Liver (tissue), 7 donors: ENCODE measurements at regions not wholly inside any gene's neighbourhood (a gene's known extent, or its start where the extent isn't known, plus 50 kb on each side); places are given as distances from the start of the nearest gene placed in this dataset.

Experiments
- DNase-seq: peaks from one replicate; pipeline ENCODE4 v3.0.0-alpha.2; 2017; ENCODE audit warnings: low spot score
- H3K27ac ChIP-seq, 2 donors: one replicate each; pipeline ENCODE4 v1.7.0; 2013; ENCODE audit warnings: inconsistent platforms in 2 of 2, low read length in 2 of 2, control low read depth in 1 of 2, low read depth in 1 of 2, mild to moderate bottlenecking in 1 of 2
- H3K27me3 ChIP-seq, 4 donors: one replicate each; pipeline versions ENCODE4 v1.6.1 to v1.7.0; 2013; ENCODE audit warnings: low read length in 3 of 4, inconsistent platforms in 1 of 4, mild to moderate bottlenecking in 1 of 4, moderate library complexity in 1 of 4; ENCODE audit not compliant: control insufficient read depth in 4 of 4, insufficient read depth in 4 of 4
- H3K36me3 ChIP-seq, 4 donors: one replicate each; pipeline versions ENCODE4 v1.6.1 to v1.7.0; 2013; ENCODE audit warnings: low read length in 3 of 4, mild to moderate bottlenecking in 3 of 4, low read depth in 1 of 4, moderate library complexity in 1 of 4; ENCODE audit not compliant: control insufficient read depth in 4 of 4, insufficient read depth in 3 of 4
- H3K4me1 ChIP-seq, 4 donors: one replicate each; pipeline versions ENCODE4 v1.6.1 to v1.7.0; 2013; ENCODE audit warnings: low read length in 3 of 4, mild to moderate bottlenecking in 3 of 4, moderate library complexity in 1 of 4; ENCODE audit not compliant: control insufficient read depth in 4 of 4, insufficient read depth in 4 of 4
- H3K4me3 ChIP-seq, 3 donors: one replicate each; pipeline versions ENCODE4 v1.6.1 to v1.7.0; 2013; ENCODE audit warnings: low read length in 3 of 3, control low read depth in 1 of 3, low read depth in 1 of 3, mild to moderate bottlenecking in 1 of 3
- H3K9ac ChIP-seq, 2 donors: one replicate each; pipeline ENCODE4 v1.7.0; 2013; ENCODE audit warnings: low read length in 2 of 2, mild to moderate bottlenecking in 2 of 2, moderate library complexity in 2 of 2, control low read depth in 1 of 2, low read depth in 1 of 2
- H3K9me3 ChIP-seq, 4 donors: one replicate each; pipeline versions ENCODE4 v1.6.1 to v1.7.0; 2013; ENCODE audit warnings: low read length in 3 of 4; ENCODE audit not compliant: control insufficient read depth in 4 of 4
- EGR1 ChIP-seq, 2 donors: IDR thresholded peaks; 2 replicates each; pipeline ENCODE4 v1.6.1; 2016 to 2018; ENCODE audit warnings: antibody characterized with exemption in 2 of 2, low read depth in 2 of 2
- FOXA2 ChIP-seq: IDR thresholded peaks from 2 replicates; pipeline ENCODE4 v1.6.1; 2016; ENCODE audit warnings: antibody characterized with exemption
- HNF4A ChIP-seq, 2 donors: conservative IDR thresholded peaks; 2 replicates each; pipeline ENCODE4 v1.6.1; 2016; ENCODE audit warnings: antibody characterized with exemption in 2 of 2, mild to moderate bottlenecking in 2 of 2
- YY1 ChIP-seq: IDR thresholded peaks from 2 replicates; pipeline ENCODE4 v1.6.1; 2016; ENCODE audit warnings: antibody characterized with exemption, mild to moderate bottlenecking
- WGBS: extraction: QIAGEN DNeasy Blood & Tissue Kit; methylation state at CpG from one replicate; pipeline ENCODE4 v1.1.7; 2013; 5-methylcytosine and 5-hydroxymethylcytosine counted together
- TF ChIP-seq, protein P1 (sequence below): IDR thresholded peaks from 2 replicates; pipeline ENCODE4 v1.6.1; 2016; ENCODE audit warnings: antibody characterized with exemption, mild to moderate bottlenecking
- TF ChIP-seq, protein P2 (sequence below): IDR thresholded peaks from 2 replicates; pipeline ENCODE4 v1.6.1; 2016; ENCODE audit warnings: antibody characterized with exemption
- donor health status: healthy.
- donor health status: healthy.
- donor health status: healthy.
- donor health status: healthy.

GRCh38 chr12:68501226-68501625 is 109.5 kb upstream of the RAP1B start (continued):
- TF ChIP-seq, protein P1, sequence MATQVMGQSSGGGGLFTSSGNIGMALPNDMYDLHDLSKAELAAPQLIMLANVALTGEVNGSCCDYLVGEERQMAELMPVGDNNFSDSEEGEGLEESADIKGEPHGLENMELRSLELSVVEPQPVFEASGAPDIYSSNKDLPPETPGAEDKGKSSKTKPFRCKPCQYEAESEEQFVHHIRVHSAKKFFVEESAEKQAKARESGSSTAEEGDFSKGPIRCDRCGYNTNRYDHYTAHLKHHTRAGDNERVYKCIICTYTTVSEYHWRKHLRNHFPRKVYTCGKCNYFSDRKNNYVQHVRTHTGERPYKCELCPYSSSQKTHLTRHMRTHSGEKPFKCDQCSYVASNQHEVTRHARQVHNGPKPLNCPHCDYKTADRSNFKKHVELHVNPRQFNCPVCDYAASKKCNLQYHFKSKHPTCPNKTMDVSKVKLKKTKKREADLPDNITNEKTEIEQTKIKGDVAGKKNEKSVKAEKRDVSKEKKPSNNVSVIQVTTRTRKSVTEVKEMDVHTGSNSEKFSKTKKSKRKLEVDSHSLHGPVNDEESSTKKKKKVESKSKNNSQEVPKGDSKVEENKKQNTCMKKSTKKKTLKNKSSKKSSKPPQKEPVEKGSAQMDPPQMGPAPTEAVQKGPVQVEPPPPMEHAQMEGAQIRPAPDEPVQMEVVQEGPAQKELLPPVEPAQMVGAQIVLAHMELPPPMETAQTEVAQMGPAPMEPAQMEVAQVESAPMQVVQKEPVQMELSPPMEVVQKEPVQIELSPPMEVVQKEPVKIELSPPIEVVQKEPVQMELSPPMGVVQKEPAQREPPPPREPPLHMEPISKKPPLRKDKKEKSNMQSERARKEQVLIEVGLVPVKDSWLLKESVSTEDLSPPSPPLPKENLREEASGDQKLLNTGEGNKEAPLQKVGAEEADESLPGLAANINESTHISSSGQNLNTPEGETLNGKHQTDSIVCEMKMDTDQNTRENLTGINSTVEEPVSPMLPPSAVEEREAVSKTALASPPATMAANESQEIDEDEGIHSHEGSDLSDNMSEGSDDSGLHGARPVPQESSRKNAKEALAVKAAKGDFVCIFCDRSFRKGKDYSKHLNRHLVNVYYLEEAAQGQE = no peak

GRCh38 chr12:68505970-68506369 is 104.7 kb upstream of the RAP1B start:
- Histone ChIP-seq H3K4me3 (no peak overlapping the region), H3K36me3 (no peaks in the 10 kb centered on the region), H3K27ac (no peak overlapping the region), H3K9ac (no peak overlapping the region), H3K27me3 (no peaks in the 10 kb centered on the region), H3K4me1 (no peaks in the 10 kb centered on the region), H3K9me3 (no peaks in the 10 kb centered on the region)
- 24% methylated on average over 1 of the region's 1 CpG for WGBS
- DNase-seq = no peak
- no peak for TF ChIP-seq YY1

DNA sequence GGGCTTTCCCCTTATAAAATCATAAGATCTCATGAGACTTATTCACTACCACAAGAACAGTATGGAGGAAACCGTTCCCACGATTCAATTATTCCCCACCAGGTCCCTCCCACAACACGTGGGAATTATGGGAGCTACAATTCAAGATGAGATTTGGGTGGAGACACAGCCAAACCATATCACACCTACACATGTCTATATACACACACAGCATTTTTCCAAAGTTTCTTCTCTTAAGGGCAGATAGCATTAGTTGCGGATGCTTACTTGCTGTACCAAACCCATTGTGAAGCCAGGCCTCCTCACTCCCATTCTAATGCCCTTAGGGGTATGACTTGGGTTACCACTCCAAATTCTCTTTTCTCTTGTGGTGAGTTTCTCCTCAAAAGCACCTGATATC is 104.1 kb upstream of the RAP1B start:
- Histone ChIP-seq H3K4me1 (no peaks in the 10 kb centered on the region), H3K27me3 (no peaks in the 10 kb centered on the region), H3K27ac (no peak overlapping the region), H3K4me3 (no peak overlapping the region), H3K9me3 (no peaks in the 10 kb centered on the region), H3K9ac (no peak overlapping the region), H3K36me3 (no peaks in the 10 kb centered on the region)
- TF ChIP-seq, protein P2, sequence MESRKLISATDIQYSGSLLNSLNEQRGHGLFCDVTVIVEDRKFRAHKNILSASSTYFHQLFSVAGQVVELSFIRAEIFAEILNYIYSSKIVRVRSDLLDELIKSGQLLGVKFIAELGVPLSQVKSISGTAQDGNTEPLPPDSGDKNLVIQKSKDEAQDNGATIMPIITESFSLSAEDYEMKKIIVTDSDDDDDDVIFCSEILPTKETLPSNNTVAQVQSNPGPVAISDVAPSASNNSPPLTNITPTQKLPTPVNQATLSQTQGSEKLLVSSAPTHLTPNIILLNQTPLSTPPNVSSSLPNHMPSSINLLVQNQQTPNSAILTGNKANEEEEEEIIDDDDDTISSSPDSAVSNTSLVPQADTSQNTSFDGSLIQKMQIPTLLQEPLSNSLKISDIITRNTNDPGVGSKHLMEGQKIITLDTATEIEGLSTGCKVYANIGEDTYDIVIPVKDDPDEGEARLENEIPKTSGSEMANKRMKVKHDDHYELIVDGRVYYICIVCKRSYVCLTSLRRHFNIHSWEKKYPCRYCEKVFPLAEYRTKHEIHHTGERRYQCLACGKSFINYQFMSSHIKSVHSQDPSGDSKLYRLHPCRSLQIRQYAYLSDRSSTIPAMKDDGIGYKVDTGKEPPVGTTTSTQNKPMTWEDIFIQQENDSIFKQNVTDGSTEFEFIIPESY = no peak
- TF ChIP-seq FOXA2 = no peak
- 88% methylated on average over 4 of the region's 4 CpGs for WGBS
- no peak for DNase-seq

DNA sequence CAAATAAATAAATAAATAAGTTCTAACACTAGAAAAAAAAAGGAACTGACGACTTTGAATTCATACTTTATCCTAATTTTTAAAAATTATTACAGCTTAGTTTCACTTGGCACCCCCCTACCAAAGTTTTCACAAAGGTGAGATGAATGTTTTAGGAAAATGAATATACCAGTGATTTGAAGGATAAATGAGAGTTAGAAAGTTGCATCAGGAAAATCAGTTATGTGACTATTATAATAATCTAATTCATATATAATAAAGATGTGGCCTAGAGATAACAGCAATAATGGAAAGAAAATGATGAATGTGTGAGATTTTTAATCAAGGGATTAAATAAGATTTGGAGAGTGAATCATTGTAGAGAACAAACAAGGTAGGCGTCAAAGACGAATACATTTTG is 103.0 kb upstream of the RAP1B start:
- WGBS = 95% methylated on average over 3 of the region's 3 CpGs
- Histone ChIP-seq H3K27me3 (no peaks in the 10 kb centered on the region), H3K4me1 (no peaks in the 10 kb centered on the region), H3K36me3 (no peaks in the 10 kb centered on the region), H3K9ac (no peak overlapping the region), H3K9me3 (no peaks in the 10 kb centered on the region), H3K4me3 (no peak overlapping the region), H3K27ac (no peak overlapping the region)
- no peak for DNase-seq
- TF ChIP-seq, protein P2 = no peak
- TF ChIP-seq HNF4A (conservative IDR thresholded peaks at IDR 0.05) (no peak), EGR1 (IDR thresholded peaks at IDR 0.05; ENCODE audit: low read depth in 2 of 2) (no peak)
